GM21723 (cell line): ENCODE measurements at regions not wholly inside any gene's neighbourhood (a gene's known extent, or its start where the extent isn't known, plus 50 kb on each side); places are given as distances from the start of the nearest gene placed in this dataset.
"Not testable (repeated sequence)": the region's sequence is repeated elsewhere in the genome, so short reads cannot be mapped to it uniquely, and the experiment has no call there.

Experiments
- ATAC-seq: cut with Tn5 transposase; IDR thresholded peaks from one replicate; pipeline ENCODE4 v1.9.1; 2021; ENCODE audit warnings: mild to moderate bottlenecking, moderate library complexity; ENCODE audit not compliant: unreplicated experiment

- not testable (repeated sequence) for ATAC-seq
These were observed 408.6 kb downstream of the TDRD3 start for GRCh38 chr13:60805640-60806039.

GRCh38 chr13:60798503-60798902 lies 401.5 kb downstream of the TDRD3 start:
- ATAC-seq: no peak

GRCh38 chr13:60797112-60797511 lies 400.1 kb downstream of the TDRD3 start:
- ATAC-seq: no peak

- ATAC-seq: no peak
These were observed 397.7 kb downstream of the TDRD3 start for GRCh38 chr13:60794751-60795150.

- no peak for ATAC-seq
These were observed 393.6 kb downstream of the TDRD3 start for GRCh38 chr13:60790620-60791019.

- no peak for ATAC-seq
These were observed 391.3 kb downstream of the TDRD3 start for GRCh38 chr13:60788156-60788829.

GRCh38 chr13:60787083-60787482 lies 390.1 kb downstream of the TDRD3 start:
- ATAC-seq: no peak

GRCh38 chr13:60772726-60773125 lies 375.7 kb downstream of the TDRD3 start:
- ATAC-seq: no peak

GRCh38 chr13:60765700-60766411 lies 368.8 kb downstream of the TDRD3 start:
- ATAC-seq: no peak

- ATAC-seq: no peak
These were observed 362.5 kb downstream of the TDRD3 start for GRCh38 chr13:60759499-60759898.

GRCh38 chr13:60758637-60759036 lies 361.6 kb downstream of the TDRD3 start:
- ATAC-seq: no peak

- ATAC-seq: no peak
These were observed 360.6 kb downstream of the TDRD3 start for GRCh38 chr13:60757501-60758215.

- no peak for ATAC-seq
These were observed 359.3 kb downstream of the TDRD3 start for GRCh38 chr13:60756306-60756705.

- no peak for ATAC-seq
These were observed 358.6 kb downstream of the TDRD3 start for GRCh38 chr13:60755380-60756163.

GRCh38 chr13:60754211-60755090 lies 357.4 kb downstream of the TDRD3 start:
- ATAC-seq: no peak

- ATAC-seq: no peak
These were observed 356.6 kb downstream of the TDRD3 start for GRCh38 chr13:60753641-60754040.

- no peak for ATAC-seq
These were observed 348.3 kb downstream of the TDRD3 start for GRCh38 chr13:60745343-60745742.

- no peak for ATAC-seq
These were observed 336.9 kb downstream of the TDRD3 start for GRCh38 chr13:60733933-60734332.

GRCh38 chr13:60727140-60727539 lies 330.1 kb downstream of the TDRD3 start:
- no peak for ATAC-seq

- ATAC-seq: no peak
These were observed 324.0 kb downstream of the TDRD3 start for GRCh38 chr13:60721063-60721462.
